ENCODE measurements at regions not wholly inside any gene's neighbourhood (a gene's known extent, or its start where the extent isn't known, plus 50 kb on each side); places are given as distances from the start of the nearest gene placed in this dataset.

DNA sequence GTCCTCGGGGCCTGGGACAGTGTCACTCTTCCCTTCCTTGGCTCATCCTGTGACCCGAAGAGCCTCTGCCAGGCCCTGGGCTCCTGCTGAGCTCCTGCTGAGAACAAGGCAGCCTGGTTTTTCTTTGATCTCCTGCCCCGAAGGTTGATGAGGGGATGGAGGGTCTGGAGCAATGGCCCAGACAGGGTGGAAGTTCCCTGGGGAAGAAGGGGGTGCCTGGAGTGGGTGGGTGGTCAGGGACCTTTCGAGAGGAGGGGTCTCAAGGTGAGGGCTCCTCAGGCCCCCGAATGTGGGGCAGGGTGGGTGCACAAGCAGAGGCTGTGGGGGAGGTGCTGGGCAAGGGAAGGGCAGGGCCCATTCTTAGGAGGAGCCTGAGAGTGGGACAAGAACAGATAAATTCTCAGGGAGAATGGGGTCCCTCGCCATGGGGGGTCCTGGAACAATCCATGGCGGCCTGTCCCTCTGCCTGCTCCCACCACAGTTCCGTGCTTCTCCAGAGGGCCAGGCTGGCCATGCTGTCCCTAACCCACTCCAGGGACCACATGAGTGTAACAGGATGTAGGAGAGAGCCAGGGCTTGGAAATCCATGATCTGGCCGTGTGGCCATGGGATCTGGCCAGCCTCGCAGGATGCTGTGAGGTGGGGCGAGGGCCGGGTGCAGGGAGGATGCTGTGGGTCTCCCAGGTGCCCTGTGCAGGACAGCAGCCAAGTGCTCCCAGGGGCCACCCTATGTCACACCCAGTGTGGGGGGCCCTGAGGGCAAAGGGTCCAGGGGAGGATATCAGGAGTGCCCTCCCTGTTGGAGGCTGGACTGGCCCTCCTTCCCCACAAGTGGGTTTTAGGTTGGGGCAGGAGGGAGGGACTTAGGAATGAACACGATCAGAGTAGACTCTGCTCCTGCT is 128.5 kb upstream of the LPCAT1 start:
- TF ChIP-seq, protein P1, sequence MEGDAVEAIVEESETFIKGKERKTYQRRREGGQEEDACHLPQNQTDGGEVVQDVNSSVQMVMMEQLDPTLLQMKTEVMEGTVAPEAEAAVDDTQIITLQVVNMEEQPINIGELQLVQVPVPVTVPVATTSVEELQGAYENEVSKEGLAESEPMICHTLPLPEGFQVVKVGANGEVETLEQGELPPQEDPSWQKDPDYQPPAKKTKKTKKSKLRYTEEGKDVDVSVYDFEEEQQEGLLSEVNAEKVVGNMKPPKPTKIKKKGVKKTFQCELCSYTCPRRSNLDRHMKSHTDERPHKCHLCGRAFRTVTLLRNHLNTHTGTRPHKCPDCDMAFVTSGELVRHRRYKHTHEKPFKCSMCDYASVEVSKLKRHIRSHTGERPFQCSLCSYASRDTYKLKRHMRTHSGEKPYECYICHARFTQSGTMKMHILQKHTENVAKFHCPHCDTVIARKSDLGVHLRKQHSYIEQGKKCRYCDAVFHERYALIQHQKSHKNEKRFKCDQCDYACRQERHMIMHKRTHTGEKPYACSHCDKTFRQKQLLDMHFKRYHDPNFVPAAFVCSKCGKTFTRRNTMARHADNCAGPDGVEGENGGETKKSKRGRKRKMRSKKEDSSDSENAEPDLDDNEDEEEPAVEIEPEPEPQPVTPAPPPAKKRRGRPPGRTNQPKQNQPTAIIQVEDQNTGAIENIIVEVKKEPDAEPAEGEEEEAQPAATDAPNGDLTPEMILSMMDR (IDR thresholded peaks at IDR 0.05): no peak
- no peak for TF ChIP-seq POLR2AphosphoS5 (IDR thresholded peaks at IDR 0.05; ENCODE audit: low read depth, low read length)

Data from Panc1 (cell line).